ENCODE measurements at regions not wholly inside any gene's neighbourhood (a gene's known extent, or its start where the extent isn't known, plus 50 kb on each side); places are given as distances from the start of the nearest gene placed in this dataset.

DNA sequence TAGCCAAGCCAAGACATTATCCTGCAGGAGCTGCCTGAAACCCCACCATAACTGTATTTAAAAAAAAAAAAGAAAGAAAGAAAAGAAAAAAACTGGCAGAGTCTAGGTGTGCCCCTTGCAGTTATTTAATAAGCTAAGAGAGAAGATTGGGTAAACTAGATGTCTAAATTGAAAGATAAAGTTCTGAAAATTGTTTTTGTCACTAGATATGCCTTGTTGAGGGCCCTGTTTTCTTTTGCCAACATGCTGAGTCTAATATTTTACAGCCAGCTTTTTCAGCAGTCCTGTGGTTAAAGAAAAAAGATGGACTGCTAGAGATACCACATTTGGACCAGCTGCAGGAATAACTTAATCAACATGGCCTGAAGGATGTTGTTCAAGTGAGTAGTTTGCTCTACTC is 116.3 kb upstream of the TCF21 start:
- no peak overlapping the region for H3K23ac ChIP-seq (ENCODE audit: low read depth, low read length)
- no peaks in the 10 kb centered on the region for H3K9me3 ChIP-seq (ENCODE audit: control insufficient read depth, insufficient read depth, low read length)
- no peak overlapping the region for H4K91ac ChIP-seq (ENCODE audit: insufficient read depth, low read depth, low read length)
- H3K4me3 ChIP-seq (ENCODE audit: insufficient read depth, low read depth, low read length) = no peak overlapping the region
- no peak for TF ChIP-seq MAFK (IDR thresholded peaks at IDR 0.05; ENCODE audit: low read depth, low read length)
- no peak overlapping the region for H3K56ac ChIP-seq (ENCODE audit: extremely low read depth, insufficient read depth, low read length)
- no peak overlapping the region for H3K9ac ChIP-seq (ENCODE audit: low read depth, low read length)
- DNase-seq (no peak), ATAC-seq (ENCODE audit: low read depth) (no peak)
- ChIA-PET CTCF (no interaction called here), POLR2A (ENCODE audit: unreplicated experiment) (no interaction called here)
- H2AK5ac ChIP-seq (ENCODE audit: low read depth, low read length) = no peak overlapping the region
- no peaks in the 10 kb centered on the region; the same call in 1 of the 2 replicates for H3K9me1 ChIP-seq (ENCODE audit: insufficient read depth, low read length)
- H2BK20ac ChIP-seq (ENCODE audit: low read depth, low read length) = no peak overlapping the region
- H3K79me1 ChIP-seq (ENCODE audit: low read depth in 1 of 2, low read length in 2 of 2) = no peaks in the 10 kb centered on the region
- no peak overlapping the region for H2BK15ac ChIP-seq (ENCODE audit: low read depth, low read length)
- dilution Hi-C loops (cut with HindIII; ENCODE audit: low sequenced_read_pairs, unreplicated experiment) (no loop called here), intact Hi-C loops (cut with micrococcal nuclease) (no loop called here), in situ Hi-C loops (cut with MboI; ENCODE audit: low sequenced_read_pairs) (no loop called here)
- H4K8ac ChIP-seq (ENCODE audit: low read depth in 2 of 2, low read length in 2 of 2) = no peak overlapping the region
- no peaks in the 10 kb centered on the region for H4K20me1 ChIP-seq (ENCODE audit: insufficient read depth, low read length)
- no peak overlapping the region for H2AFZ ChIP-seq (replicated peaks; ENCODE audit: low read length, poor library complexity)
- H3K4me1 ChIP-seq (ENCODE audit: control insufficient read depth, insufficient read depth, low read length) = peaks cover 7% of the 10 kb centered on the region; the same call in 1 of the 2 replicates
- H3K27me3 ChIP-seq (ENCODE audit: control insufficient read depth, insufficient read depth, low read length) = no peaks in the 10 kb centered on the region
- H3K36me3 ChIP-seq (ENCODE audit: control insufficient read depth, insufficient read depth, low read length) = no peaks in the 10 kb centered on the region
- H2BK5ac ChIP-seq (ENCODE audit: low read depth, low read length, poor library complexity, severe bottlenecking) = no peak overlapping the region
- H3K4me2 ChIP-seq (ENCODE audit: low read depth, low read length) = no peak overlapping the region
- H2BK120ac ChIP-seq (ENCODE audit: low read depth, low read length) = no peak overlapping the region
- no peak overlapping the region for H3K4ac ChIP-seq (ENCODE audit: low read depth, low read length)
- no peak overlapping the region for H4K5ac ChIP-seq (ENCODE audit: low read depth, low read length)
- H3K18ac ChIP-seq (ENCODE audit: low read depth, low read length) = no peak overlapping the region
- BruUV-seq (replicated peaks) = no TSS peak
- no peak overlapping the region for H3K14ac ChIP-seq (replicated peaks; ENCODE audit: low read depth, low read length)
- no peak overlapping the region for H3K27ac ChIP-seq (ENCODE audit: insufficient read depth, low read length)
- no peak overlapping the region for H2AK9ac ChIP-seq (replicated peaks; ENCODE audit: low read depth, low read length, poor library complexity)

Measured in IMR-90 (cell line).